GM11168 (cell line): ENCODE measurements at regions not wholly inside any gene's neighbourhood (a gene's known extent, or its start where the extent isn't known, plus 50 kb on each side); places are given as distances from the start of the nearest gene placed in this dataset.
"Not testable (repeated sequence)": the region's sequence is repeated elsewhere in the genome, so short reads cannot be mapped to it uniquely, and the experiment has no call there.

ENCODE experiments used
- in situ Hi-C: fragments of 300-500 bp; cut with MboI; formaldehyde crosslinking; loops from one replicate; pipeline ENCODE4 v1.12.0; 2022; ENCODE audit warnings: low sequenced_read_pairs; ENCODE audit not compliant: unreplicated experiment

DNA sequence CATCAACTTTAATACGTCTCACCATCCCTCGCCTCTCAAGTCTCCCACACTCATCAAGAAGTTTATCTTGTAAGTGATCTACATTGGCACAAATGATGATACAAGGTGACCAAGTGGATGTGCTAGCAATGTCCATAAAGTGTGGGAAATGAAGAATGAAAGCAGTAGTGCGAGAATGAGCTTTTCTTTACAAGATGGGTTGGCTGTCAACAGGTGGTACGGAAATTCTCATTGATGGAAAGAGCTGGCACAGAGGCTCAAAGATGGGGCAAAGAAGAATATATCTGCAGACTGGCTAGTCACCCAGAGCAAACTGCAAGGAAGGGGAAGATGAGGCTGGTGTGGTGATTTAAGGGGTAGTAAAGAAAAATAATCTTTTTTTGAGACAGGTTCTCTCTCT is 640.8 kb downstream of the MAT2B start:
- in situ Hi-C loops = no loop called here

DNA sequence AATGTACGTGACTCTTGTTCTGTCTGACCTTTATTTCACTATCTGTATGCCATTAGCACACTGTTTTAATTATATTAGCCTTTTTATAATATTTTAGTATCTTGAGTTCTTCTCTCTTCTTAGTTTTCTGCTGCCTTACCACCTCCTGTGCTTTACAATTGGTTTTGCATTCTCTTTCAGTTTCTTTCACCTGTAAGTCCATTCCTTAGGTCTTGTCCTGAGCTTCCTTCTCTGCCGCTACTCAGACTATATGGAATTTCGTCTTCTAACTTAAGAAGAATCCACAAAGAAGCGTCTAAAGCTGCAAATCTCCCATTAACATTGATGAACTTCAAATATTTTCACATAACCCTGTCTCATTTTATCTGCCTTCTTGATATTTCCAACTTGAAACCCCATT is 642.9 kb downstream of the MAT2B start:
- in situ Hi-C loops = no loop called here

DNA sequence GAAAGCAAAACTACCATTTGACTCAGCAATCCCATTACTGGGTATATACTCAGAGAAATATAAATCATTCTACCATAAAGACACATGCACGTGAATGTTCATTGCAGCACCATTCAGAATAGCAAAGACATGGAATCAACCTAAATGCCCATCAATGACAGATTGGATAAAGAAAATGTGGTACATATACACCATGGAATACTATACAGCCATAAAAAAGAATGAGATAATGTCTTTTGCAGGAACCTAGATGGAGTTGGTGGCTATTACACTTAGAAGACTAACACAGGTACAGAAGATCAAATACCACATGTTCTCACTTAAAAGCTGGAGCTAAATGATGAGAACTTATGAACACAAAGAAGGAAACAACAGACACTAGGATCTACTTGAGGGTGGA is 647.1 kb downstream of the MAT2B start:
- in situ Hi-C loops = not testable (repeated sequence)

DNA sequence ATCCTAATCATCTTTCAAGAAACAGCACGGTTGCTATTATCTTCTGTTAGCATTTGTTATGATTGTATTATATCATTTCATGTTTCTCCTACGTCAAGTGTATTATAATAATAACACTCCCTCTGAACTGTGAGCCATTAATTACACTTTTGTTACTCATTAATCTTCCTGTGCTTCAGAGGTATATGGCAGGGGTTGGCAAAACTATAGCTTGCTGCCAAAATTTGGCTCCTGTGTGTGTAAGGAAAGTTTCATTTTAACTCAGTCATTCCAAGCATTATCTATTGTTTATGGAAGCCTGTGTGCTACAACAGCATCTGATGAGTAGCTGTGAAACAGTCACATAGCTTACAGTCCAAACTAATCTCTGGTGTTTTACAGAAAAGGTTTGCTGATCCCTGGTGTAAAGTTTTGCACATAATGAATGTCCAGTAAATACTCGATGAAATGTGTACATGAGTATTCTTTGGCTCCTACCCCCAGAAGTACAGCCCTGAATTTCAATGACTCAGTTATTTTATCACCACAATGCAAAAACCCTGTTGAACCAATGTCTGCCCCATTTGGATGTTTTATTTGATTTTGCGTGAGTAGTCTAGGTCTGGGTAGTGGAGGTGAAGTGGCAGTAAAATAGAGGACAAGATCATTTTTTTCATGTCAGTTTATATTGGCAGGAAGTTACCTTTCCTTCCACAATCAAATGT is 648.2 kb downstream of the MAT2B start:
- in situ Hi-C loops = no loop called here

DNA sequence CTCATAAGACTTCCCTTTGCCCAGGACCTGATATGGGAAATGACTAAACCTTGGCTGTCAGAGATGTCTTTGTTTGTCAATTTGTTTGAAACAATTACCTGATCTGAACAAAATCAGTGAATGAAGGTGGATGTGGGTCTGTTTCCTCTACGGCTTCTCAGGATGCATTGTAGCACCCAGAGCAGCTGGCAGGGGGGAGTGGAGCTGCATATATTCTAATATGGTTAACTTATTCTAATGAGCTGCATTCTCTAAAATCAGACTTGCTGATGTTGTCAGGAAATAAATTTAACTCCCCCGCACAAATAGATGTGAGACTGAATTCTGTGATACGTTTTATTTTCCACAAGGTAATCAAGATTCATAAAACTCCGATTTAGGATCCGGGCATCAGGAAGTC is 665.4 kb downstream of the MAT2B start:
- in situ Hi-C loops = no loop called here

DNA sequence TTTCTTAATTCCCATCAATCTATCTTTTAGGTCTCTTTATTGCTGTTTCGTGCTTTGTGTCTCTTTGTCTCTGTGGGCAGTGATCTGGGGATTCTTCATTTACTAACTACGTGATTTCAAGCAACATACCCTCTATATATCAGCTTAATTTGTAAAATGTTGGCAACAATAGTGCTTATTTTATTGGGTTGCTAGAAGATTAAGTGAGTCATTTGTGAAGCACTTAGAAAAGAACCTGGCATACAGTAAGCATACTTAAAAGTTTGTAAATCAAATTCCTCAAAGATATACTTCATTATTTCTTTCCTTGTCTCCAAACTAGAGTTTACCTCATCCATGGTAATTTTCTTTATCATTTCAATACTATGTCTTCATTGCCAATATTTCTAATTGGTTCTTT is 669.7 kb downstream of the MAT2B start:
- in situ Hi-C loops = no loop called here

DNA sequence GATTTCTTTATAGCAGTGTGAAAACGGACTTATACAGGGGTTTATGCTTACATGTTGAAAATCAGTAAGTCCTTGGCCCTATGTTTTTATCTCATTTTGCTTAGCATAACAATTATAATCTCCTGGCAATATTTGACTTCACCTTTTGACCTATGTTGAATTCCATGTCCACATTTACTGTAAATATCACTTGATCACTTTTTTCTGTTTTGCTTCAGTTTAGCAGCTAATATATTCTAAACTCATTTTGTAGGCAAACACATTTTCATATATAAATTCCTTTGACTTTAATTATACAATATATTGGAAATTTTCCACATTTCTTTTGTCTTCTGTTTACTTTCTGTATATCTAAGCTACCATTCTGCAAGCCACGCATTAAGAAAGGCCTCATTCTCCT is 674.0 kb downstream of the MAT2B start:
- in situ Hi-C loops = no loop called here

DNA sequence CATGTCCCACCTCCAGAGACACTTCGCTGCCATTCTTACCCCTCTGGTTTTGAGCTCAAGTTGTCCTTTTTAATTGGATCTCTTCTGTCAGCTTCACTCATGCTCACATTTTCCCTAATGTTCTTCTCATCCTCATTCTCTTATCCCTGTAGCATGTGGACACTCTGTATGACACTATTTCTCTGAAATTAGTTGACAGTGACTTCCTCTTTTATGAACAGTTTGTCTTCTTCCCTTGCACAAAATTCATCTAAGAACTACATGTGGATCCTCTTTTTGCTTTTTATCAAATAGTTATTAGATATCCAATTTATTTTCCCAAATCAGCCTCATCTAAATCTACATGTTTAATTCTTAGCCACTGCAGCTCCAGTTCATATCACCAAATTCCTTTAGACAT is 676.2 kb downstream of the MAT2B start:
- in situ Hi-C loops = no loop called here

DNA sequence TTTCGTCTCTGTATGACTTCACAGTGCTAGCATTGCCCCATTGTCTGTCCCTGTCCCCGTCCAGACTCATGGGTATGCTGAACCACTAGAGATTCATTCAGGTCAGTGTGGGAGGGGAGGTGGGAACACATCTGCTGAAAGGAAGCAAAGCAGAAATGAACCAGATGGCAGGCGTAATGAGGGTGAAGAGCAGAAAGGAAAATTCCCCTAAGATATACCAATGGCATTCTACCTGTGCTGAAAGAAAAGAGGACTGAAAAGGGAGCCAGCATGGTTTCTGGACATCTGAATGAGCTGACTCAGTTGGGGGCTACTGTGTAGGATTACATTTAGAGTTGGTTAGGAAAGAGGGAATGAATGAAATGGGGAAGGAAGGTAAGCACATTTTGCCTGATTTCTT is 678.7 kb downstream of the MAT2B start:
- in situ Hi-C loops = no loop called here

DNA sequence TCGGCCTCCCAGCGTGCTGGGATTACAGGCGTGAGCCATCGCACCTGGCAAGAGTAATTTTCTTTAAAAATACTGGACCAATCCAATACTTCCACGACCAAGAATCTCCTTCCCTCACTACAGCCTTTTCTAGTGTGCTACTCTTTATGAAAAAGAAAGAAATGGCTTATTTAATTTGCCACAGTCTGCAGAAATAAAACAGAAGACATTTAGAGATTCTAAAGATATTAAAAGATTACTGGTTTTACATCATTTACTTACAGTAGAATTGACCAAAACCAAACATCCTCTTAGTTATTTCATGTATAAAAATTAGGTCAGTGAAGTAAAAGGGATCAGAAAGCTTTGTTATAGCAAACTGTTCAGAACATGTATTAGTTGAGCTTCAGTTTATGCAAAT is 679.6 kb downstream of the MAT2B start:
- in situ Hi-C loops = no loop called here

DNA sequence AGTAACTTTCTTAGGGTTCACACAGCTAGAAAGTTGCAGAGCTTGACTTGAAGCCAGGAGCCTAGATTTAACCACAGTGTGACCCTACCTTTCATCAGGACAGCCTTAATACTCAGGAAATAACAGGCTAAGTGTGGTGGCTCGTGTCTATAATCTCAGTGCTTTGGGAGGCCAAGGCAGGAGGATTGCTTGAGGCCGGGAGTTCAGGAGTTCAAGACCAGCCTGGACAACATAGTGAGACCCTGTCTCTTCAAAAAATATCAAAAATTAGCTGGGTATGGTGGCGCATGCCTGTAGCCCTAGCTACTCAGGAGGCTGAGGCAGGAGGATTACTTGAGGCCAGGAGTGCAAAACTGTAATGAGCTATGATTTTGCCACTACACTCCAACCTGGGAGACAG is 681.1 kb downstream of the MAT2B start:
- in situ Hi-C loops = no loop called here

DNA sequence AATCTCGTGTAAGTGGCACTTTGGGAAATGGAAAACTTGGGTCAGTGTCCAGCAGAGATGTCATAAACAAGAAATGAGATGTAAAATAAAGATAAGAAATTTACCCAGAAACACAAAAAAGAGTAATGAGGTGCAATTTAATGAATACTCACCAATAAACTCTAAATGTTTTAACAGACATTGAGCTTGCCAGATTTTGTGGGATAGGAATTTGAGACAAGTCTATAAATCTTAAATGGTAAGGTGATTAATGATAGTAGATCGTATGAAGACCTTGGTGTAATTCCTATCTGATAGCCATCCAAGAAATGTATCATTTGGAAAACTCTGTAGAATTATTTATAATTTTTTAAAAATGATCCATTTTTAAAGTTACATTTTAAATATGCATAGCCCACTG is 682.4 kb downstream of the MAT2B start:
- in situ Hi-C loops = no loop called here

DNA sequence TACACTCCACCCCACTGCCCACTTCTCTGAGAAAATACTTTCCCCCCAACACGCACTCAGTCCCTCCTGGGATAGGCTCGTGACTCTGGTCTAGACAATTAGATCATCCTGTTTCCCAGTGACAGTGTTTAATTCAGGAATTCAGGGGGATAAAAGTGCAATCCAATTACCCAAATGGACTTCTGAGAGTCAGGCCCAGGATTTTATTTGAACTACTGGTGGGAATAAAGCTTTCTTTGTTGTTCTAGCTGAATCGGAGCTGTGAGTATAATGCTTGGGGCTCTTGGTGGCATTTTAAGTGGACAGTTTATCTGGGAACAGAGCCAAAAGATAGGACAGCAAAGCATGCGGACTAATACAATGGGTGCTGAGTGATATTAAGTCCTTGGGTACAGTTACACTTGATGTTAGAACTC is 683.3 kb downstream of the MAT2B start:
- in situ Hi-C loops = no loop called here

DNA sequence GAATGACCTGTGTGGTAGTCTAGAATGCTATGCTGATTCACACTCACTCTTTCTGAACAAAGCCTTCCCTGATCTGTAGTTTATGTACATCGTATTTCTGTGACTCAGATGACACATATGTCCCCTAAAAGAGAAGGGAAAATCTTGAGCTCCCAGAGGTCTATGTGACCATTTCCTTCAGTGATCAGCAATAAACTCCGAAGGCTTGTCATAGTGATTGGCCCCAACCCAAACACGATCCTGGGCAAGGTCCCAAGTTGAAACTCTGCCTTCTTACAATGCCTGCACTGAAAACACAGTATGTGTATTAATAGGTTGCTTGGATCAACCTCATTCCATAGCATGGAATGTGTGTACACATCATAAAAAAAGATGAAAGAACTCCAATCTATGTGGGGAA is 685.8 kb downstream of the MAT2B start:
- in situ Hi-C loops = no loop called here

DNA sequence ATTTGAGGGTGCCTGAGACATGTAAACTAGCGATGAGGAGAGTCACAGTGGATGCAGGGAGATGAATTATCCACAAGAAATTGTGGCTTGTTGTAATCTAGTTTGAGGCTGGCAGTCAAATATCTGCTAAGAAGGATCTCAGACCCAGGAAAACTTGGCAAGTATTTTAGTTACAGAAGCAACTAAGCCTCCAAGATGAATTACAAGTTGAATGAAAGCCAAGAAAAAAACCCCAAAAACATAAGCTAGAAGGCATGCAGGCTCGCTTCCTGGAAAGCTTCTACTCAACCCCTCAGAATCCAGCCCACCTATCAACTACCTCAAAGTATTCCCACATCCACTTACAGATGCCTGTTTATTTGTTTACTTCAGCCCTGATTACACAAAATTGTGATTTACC is 696.9 kb downstream of the MAT2B start:
- in situ Hi-C loops = no loop called here

DNA sequence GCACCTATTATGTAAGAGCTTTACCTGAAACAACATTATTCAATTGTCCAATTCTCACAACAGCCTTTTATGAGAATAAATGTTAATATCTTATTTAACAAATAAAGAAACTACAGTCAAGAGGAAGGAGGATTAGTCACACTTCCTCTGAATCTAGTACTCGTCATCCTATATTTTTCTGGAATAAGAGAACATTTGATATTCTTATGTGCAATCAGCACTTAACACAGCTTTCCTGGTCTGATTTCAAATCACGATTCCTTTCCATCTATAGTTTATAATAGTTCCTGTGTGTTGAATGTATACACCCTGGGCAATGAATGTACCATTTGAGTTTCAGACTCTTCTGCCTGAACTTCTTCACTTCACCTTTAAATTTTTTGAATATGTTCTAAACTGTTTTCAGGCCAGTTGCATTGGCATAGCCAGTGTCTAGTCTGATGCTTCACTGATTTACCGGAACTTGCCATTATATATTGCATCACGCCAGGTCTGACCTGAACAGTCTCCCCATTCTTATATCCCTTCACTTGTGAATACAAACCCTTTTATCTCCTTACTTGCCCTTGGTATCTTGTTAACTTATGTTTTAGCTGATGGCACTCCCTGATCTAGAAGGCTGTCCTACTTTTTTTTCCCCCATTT is 698.3 kb downstream of the MAT2B start:
- in situ Hi-C loops = no loop called here

DNA sequence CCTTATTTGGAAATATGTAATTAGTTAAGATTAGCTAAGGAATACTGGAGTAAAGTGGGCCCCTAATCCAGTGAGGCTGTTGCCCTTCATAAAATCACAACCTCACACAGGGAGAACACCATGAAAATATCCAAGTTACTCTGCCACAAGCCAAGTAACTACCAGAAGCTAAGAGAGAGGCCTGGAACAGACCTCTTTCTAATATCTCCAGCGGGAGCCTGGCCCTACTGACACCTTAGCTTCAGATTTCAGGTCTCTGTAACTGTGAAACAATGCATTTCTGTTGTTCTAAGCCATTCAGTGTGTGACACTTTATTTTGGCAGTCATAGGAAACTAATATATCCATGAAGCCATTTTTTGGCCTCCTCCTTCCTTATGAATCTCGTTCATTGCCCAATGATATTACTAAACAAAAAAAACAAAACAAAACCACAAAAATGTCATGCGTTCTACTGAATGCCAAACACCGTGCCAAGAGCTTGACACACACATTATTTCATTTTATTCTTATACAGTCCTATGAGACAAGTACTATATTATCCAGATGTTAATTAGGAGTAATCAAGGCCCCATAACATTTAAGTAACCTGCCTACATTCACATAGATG is 699.0 kb downstream of the MAT2B start:
- in situ Hi-C loops = no loop called here

DNA sequence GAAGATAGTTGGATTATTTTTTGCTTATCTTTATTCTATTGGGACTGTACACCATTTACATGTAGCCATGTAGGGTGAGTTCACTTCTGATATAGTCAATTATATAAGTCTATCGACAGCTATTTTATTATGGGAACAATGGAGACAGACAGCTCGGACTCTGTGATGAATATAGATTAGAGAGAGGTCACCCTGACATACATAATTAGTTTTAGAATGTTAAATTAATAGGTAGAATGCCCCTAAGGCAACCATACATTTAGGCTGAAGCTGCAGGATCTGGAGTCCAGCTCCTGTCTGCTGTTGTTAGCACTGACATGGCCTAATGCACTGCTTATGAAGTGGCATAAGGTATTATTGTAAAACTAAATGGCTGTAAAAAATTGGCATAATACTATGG is 700.8 kb downstream of the MAT2B start:
- in situ Hi-C loops = no loop called here

DNA sequence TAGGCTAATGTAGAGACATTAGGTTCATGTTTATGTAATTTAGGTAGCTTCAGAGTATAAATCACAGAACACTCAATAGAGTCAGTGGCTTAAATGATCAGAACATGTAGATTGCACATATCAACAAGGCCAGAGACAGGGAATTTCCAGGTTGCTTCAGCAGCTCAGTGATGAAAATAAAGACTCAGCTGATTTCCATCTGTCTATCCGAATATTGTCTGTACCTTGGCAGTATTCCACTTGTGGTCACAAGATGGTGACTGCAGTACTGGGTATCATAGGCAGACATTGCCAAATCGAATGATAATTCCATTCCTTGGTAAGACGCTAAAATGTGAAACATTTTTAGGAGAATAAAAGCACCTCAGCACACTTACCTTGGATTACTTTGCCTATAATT is 702.2 kb downstream of the MAT2B start:
- in situ Hi-C loops = no loop called here

DNA sequence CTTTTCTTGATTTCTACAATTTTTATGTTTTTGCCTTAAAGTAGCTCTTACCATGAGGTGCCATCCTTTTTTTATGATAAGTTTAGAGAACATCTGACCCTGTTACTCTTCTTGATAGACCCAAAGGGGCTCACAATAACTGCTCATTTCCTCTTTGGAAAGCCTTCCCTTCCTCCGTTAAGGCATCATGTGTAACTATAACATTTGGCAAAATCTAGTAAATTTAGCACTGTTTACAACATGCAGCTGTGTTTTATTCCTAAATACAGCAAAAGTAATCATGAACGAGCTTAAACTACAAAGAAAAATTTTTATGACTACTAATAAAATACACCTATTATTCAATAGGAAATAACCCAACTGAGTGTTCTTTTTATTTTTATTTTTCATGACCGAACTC is 705.1 kb downstream of the MAT2B start:
- in situ Hi-C loops = no loop called here

DNA sequence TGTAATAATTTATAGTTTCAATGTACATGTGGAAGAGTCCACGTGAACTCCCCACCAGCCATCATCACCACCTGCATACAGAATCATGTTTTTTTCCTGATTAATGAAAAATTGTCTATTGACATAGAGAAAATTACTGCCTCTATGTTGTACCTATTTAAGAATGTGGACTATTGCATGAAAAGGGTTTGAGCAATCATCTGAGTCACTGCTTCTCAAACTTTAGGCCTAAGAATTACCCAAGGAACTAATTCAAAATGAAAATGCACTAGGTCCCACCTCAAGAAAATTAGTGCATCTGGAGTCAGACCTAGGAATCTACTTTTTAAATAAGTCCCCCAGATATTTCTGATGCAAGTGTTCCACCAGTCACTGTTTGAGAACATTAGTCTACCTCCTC is 709.3 kb downstream of the MAT2B start:
- in situ Hi-C loops = no loop called here

DNA sequence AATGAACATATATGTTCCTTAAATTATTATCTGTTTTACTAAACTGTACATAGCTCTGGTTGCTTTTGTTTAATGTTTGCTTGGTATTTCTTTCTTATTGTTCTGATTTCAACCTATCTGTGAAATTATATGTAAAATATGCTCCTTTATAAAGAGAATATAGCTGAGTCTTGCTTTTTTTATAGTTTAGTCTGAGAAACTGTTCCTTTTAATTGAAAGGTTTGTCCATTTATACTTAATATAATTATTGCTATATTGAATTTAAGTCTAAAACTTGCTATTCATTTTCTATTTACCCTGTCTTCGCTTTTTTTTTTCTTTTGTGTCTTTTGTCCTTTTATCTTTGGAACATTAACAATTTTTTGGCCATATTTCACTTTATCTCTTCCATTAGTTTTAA is 712.0 kb downstream of the MAT2B start:
- in situ Hi-C loops = no loop called here
